ENCODE measurements at regions not wholly inside any gene's neighbourhood (a gene's known extent, or its start where the extent isn't known, plus 50 kb on each side); places are given as distances from the start of the nearest gene placed in this dataset.

GRCh38 chr1:39109644-39110043 is 83.5 kb downstream of the NDUFS5 start:
- no peak for TF ChIP-seq CTCF (IDR thresholded peaks at IDR 0.05; ENCODE audit: borderline replicate concordance, insufficient read depth, low read depth, low read length)
- no peak overlapping the region for H3K4me3 ChIP-seq (ENCODE audit: low read depth, low read length)

GRCh38 chr1:39110325-39110851 is 84.2 kb downstream of the NDUFS5 start:
- TF ChIP-seq CTCF (IDR thresholded peaks at IDR 0.05; ENCODE audit: borderline replicate concordance, insufficient read depth, low read depth, low read length): no peak

GRCh38 chr1:39110882-39111281 is 84.7 kb downstream of the NDUFS5 start:
- no peak overlapping the region for H3K4me3 ChIP-seq (ENCODE audit: low read depth, low read length)
- TF ChIP-seq CTCF (IDR thresholded peaks at IDR 0.05; ENCODE audit: borderline replicate concordance, insufficient read depth, low read depth, low read length): no peak

More at GRCh38 chr1:39110325-39110851, 84.2 kb downstream of the NDUFS5 start:
- no peak overlapping the region for H3K4me3 ChIP-seq (ENCODE audit: low read depth, low read length)

- no peak for TF ChIP-seq CTCF (IDR thresholded peaks at IDR 0.05; ENCODE audit: borderline replicate concordance, insufficient read depth, low read depth, low read length)
- no peak overlapping the region for H3K4me3 ChIP-seq (ENCODE audit: low read depth, low read length)
These were observed 87.1 kb downstream of the NDUFS5 start for GRCh38 chr1:39113109-39113743.

GRCh38 chr1:39115271-39116110 is 89.0 kb upstream of the MACF1 start:
- no peak overlapping the region for H3K4me3 ChIP-seq (ENCODE audit: low read depth, low read length)
- no peak for TF ChIP-seq CTCF (IDR thresholded peaks at IDR 0.05; ENCODE audit: borderline replicate concordance, insufficient read depth, low read depth, low read length)

GRCh38 chr1:39116116-39116607 is 88.3 kb upstream of the MACF1 start:
- TF ChIP-seq CTCF (IDR thresholded peaks at IDR 0.05; ENCODE audit: borderline replicate concordance, insufficient read depth, low read depth, low read length): no peak
- no peak overlapping the region for H3K4me3 ChIP-seq (ENCODE audit: low read depth, low read length)

All from GM12875 (cell line).